GM12865 (cell line): ENCODE measurements at regions not wholly inside any gene's neighbourhood (a gene's known extent, or its start where the extent isn't known, plus 50 kb on each side); places are given as distances from the start of the nearest gene placed in this dataset.

Experiments used
- DNase-seq: peaks from one replicate; pipeline ENCODE4 v3.0.0; 2010; ENCODE audit warnings: low read depth
- H3K4me3 ChIP-seq: 2 replicates; pipeline ENCODE4 v1.5.1; 2011; ENCODE audit warnings: mild to moderate bottlenecking, low read depth, low read length, control low read depth
- CTCF ChIP-seq: IDR thresholded peaks from 2 replicates; pipeline ENCODE4 v1.5.1; 2011; ENCODE audit warnings: low read length, control low read depth, low read depth, inconsistent platforms; ENCODE audit not compliant: insufficient read depth; ENCODE audit errors: missing control alignments

GRCh38 chr11:116689413-116690127, 83.2 kb downstream of the BUD13 start:
- no peak for TF ChIP-seq CTCF
- DNase-seq = no peak

GRCh38 chr11:116688202-116688540, 84.6 kb downstream of the BUD13 start:
- no peak for DNase-seq
- H3K4me3 ChIP-seq = no peak overlapping the region
- no peak for TF ChIP-seq CTCF

More at GRCh38 chr11:116689413-116690127, 83.2 kb downstream of the BUD13 start:
- no peak overlapping the region for H3K4me3 ChIP-seq

- no peak overlapping the region for H3K4me3 ChIP-seq
- no peak for DNase-seq
- TF ChIP-seq CTCF = no peak
Measured at GRCh38 chr11:116687458-116688201, 85.2 kb downstream of the BUD13 start.

GRCh38 chr11:116686866-116687265, 85.9 kb downstream of the BUD13 start:
- DNase-seq = no peak
- no peak for TF ChIP-seq CTCF
- H3K4me3 ChIP-seq = no peak overlapping the region

- no peak for DNase-seq
- H3K4me3 ChIP-seq = no peak overlapping the region
- TF ChIP-seq CTCF = no peak
Measured at GRCh38 chr11:116683982-116684381, 88.8 kb downstream of the BUD13 start.

GRCh38 chr11:116680349-116681125, 92.2 kb downstream of the BUD13 start:
- no peak for DNase-seq
- no peak for TF ChIP-seq CTCF
- H3K4me3 ChIP-seq = no peak overlapping the region
